ENCODE measurements at regions not wholly inside any gene's neighbourhood (a gene's known extent, or its start where the extent isn't known, plus 50 kb on each side); places are given as distances from the start of the nearest gene placed in this dataset.

DNA sequence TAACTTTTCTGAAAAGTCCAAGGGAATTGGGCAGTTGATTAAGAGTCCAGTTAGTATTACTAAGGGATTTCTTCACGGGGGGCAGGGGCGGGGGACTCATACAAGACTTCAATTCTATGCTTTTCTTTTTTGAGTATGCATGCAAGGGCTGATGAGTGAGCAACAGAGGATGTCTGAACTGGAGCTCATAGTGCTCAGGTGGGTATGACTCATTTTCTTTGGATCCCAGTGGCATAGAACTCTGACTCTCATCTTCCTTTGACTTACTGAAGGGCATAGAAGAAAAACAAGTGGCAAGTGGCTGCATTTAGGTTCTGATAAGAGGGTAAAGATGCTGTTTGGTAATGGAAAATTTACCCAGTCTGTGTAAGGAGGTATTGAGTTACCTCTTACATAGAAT, 749.2 kb downstream of the NOVA1 start:
- H3K36me3 ChIP-seq (ENCODE audit: insufficient read depth, low read length): no peaks in the 10 kb centered on the region
- DNase-seq (ENCODE audit: insufficient read length, low spot score, missing footprints): no peak
- no peaks in the 10 kb centered on the region for H3K4me1 ChIP-seq (ENCODE audit: insufficient read depth, low read length)
- H3K79me2 ChIP-seq (ENCODE audit: insufficient read depth, low read length): no peaks in the 10 kb centered on the region
- no peaks in the 10 kb centered on the region for H3K27me3 ChIP-seq (ENCODE audit: insufficient read depth, low read length)
- H3K4me2 ChIP-seq (ENCODE audit: insufficient read depth, low read length): no peak overlapping the region
- no peak overlapping the region for H3K4me3 ChIP-seq (ENCODE audit: insufficient read depth, low read length)
- no peak overlapping the region for H3K27ac ChIP-seq (ENCODE audit: low read depth, low read length)
- no peak overlapping the region for H2AFZ ChIP-seq (ENCODE audit: low read length)
- H3K9me3 ChIP-seq (ENCODE audit: low read depth, low read length): no peaks in the 10 kb centered on the region
- no peaks in the 10 kb centered on the region for H4K20me1 ChIP-seq (ENCODE audit: insufficient read depth, low read length)
- TF ChIP-seq, protein P1, sequence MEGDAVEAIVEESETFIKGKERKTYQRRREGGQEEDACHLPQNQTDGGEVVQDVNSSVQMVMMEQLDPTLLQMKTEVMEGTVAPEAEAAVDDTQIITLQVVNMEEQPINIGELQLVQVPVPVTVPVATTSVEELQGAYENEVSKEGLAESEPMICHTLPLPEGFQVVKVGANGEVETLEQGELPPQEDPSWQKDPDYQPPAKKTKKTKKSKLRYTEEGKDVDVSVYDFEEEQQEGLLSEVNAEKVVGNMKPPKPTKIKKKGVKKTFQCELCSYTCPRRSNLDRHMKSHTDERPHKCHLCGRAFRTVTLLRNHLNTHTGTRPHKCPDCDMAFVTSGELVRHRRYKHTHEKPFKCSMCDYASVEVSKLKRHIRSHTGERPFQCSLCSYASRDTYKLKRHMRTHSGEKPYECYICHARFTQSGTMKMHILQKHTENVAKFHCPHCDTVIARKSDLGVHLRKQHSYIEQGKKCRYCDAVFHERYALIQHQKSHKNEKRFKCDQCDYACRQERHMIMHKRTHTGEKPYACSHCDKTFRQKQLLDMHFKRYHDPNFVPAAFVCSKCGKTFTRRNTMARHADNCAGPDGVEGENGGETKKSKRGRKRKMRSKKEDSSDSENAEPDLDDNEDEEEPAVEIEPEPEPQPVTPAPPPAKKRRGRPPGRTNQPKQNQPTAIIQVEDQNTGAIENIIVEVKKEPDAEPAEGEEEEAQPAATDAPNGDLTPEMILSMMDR (IDR thresholded peaks at IDR 0.05; ENCODE audit: extremely low read depth, low read depth, low read length): no peak

DNA sequence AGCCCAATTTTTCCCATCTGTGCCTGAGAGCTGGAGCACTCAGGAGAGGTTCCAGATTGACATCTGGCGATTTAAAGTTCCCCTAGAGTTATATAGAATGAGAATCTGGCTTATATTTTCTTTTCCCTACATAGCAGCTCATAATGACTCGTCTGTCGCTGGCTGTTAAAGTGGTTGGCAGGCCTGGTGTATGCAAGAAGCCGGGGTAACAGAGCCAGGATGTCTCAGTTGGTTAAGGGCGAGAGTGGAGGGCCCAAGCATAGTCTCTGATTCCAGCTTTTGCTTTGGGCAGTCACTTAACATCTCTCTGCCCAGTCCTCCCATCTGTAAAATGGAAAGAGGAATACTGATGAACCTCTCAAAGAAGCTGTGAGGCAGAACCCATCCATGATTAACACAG, 751.6 kb downstream of the NOVA1 start:
- H4K20me1 ChIP-seq (ENCODE audit: insufficient read depth, low read length): no peaks in the 10 kb centered on the region
- no peaks in the 10 kb centered on the region for H3K27me3 ChIP-seq (ENCODE audit: insufficient read depth, low read length)
- no peaks in the 10 kb centered on the region for H3K4me1 ChIP-seq (ENCODE audit: insufficient read depth, low read length)
- H3K79me2 ChIP-seq (ENCODE audit: insufficient read depth, low read length): no peaks in the 10 kb centered on the region
- no peak overlapping the region for H3K4me2 ChIP-seq (ENCODE audit: insufficient read depth, low read length)
- H3K36me3 ChIP-seq (ENCODE audit: insufficient read depth, low read length): no peaks in the 10 kb centered on the region
- no peaks in the 10 kb centered on the region for H3K9me3 ChIP-seq (ENCODE audit: low read depth, low read length)
- no peak overlapping the region for H2AFZ ChIP-seq (ENCODE audit: low read length)
- H3K27ac ChIP-seq (ENCODE audit: low read depth, low read length): no peak overlapping the region
- no peak for DNase-seq (ENCODE audit: insufficient read length, low spot score, missing footprints)
- H3K4me3 ChIP-seq (ENCODE audit: insufficient read depth, low read length): no peak overlapping the region
- TF ChIP-seq, protein P1 (IDR thresholded peaks at IDR 0.05; ENCODE audit: extremely low read depth, low read depth, low read length): no peak

DNA sequence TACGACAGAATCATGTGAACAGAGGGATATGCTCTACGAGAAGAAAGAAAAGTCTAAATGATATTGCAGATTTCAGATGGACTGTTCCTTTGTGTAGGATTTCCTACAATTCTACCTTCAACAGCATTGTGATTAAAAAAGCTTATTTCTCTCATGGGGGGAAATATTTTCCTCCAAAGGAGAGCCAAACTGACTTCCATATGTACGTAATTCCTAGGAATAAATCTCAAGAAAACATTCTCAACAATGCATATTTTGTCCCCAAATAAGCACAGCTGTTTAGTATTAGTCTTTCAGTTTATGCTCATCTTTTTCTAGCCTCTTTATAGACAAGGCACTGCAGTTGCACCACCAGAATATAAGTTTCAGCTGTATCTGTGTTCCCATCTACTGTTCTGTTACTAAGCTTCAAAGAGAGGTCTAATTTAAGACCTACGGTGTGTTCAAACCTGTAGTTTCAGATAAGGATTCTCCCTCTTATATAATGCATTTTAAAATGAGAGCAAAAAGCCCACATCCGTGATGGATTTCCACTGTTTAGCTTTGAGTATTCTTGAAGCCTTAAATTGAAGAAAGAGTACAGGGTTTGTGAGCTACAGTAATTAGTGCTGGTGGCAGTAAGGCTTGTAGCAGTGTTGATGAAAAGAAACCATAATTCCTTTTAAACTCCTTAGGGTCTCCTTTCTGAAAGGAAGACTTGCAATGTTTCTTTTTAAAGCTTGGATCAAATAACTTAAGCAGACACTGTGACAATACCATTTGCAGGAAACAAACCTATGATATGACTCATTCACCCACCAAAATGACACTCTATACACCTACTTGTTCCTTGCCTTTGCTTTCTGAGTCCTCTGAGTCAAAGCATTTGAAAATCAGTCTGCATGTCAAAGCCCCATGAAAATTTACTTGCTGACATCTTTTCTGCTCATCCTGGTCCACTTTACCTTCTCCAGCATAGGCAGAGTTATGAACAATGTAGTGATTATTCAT, 754.1 kb downstream of the NOVA1 start:
- Histone ChIP-seq H4K20me1 (ENCODE audit: insufficient read depth, low read length) (no peaks in the 10 kb centered on the region), H3K36me3 (ENCODE audit: insufficient read depth, low read length) (no peaks in the 10 kb centered on the region), H3K27me3 (ENCODE audit: insufficient read depth, low read length) (no peaks in the 10 kb centered on the region), H3K4me1 (ENCODE audit: insufficient read depth, low read length) (no peaks in the 10 kb centered on the region), H2AFZ (ENCODE audit: low read length) (no peak overlapping the region), H3K9me3 (ENCODE audit: low read depth, low read length) (peaks cover 4% of the 10 kb centered on the region), H3K79me2 (ENCODE audit: insufficient read depth, low read length) (no peaks in the 10 kb centered on the region), H3K4me2 (ENCODE audit: insufficient read depth, low read length) (no peak overlapping the region), H3K27ac (ENCODE audit: low read depth, low read length) (no peak overlapping the region), H3K4me3 (ENCODE audit: insufficient read depth, low read length) (no peak overlapping the region)
- DNase-seq (ENCODE audit: insufficient read length, low spot score, missing footprints): no peak
- TF ChIP-seq, protein P1 (IDR thresholded peaks at IDR 0.05; ENCODE audit: extremely low read depth, low read depth, low read length): no peak

DNA sequence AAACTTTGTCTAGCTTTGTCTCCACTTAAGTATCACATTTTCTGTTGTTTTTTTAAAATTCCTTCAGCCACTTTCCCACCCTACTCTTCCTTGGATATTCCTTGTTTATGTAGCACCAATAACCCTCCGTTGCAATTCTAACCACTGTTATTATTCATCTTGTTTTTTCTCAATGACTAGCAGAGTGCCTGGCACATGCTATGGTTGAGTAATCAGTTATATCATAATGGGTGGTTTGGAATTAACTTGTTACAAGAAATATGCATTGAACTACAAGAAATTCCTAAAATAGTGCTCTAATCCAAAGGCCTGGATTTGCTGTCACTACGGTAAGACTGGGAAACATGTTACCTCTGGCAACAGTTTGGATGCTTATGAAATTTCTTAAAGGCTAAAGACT, 756.6 kb downstream of the NOVA1 start:
- H3K79me2 ChIP-seq (ENCODE audit: insufficient read depth, low read length): no peaks in the 10 kb centered on the region
- DNase-seq (ENCODE audit: insufficient read length, low spot score, missing footprints): no peak
- H3K4me3 ChIP-seq (ENCODE audit: insufficient read depth, low read length): no peak overlapping the region
- no peak overlapping the region for H2AFZ ChIP-seq (ENCODE audit: low read length)
- peaks cover 4% of the 10 kb centered on the region for H3K9me3 ChIP-seq (ENCODE audit: low read depth, low read length)
- H3K36me3 ChIP-seq (ENCODE audit: insufficient read depth, low read length): no peaks in the 10 kb centered on the region
- H4K20me1 ChIP-seq (ENCODE audit: insufficient read depth, low read length): no peaks in the 10 kb centered on the region
- no peak overlapping the region for H3K27ac ChIP-seq (ENCODE audit: low read depth, low read length)
- H3K4me2 ChIP-seq (ENCODE audit: insufficient read depth, low read length): no peak overlapping the region
- TF ChIP-seq, protein P1 (IDR thresholded peaks at IDR 0.05; ENCODE audit: extremely low read depth, low read depth, low read length): no peak
- no peaks in the 10 kb centered on the region for H3K27me3 ChIP-seq (ENCODE audit: insufficient read depth, low read length)
- H3K4me1 ChIP-seq (ENCODE audit: insufficient read depth, low read length): no peaks in the 10 kb centered on the region
